ENCODE measurements at regions not wholly inside any gene's neighbourhood (a gene's known extent, or its start where the extent isn't known, plus 50 kb on each side); places are given as distances from the start of the nearest gene placed in this dataset.

- TF ChIP-seq POLR2A (IDR thresholded peaks at IDR 0.05; ENCODE audit: low read depth, low read length): no peak
- TF ChIP-seq POLR2AphosphoS5 (IDR thresholded peaks at IDR 0.05; ENCODE audit: low read depth, low read length): no peak
- no peak for TF ChIP-seq TAF1 (IDR thresholded peaks at IDR 0.05; ENCODE audit: low read depth, low read length)
- TF ChIP-seq PAX5 (IDR thresholded peaks at IDR 0.05; ENCODE audit: insufficient read depth, low read length, severe bottlenecking): no peak
- TF ChIP-seq POU2F2 (IDR thresholded peaks at IDR 0.05; ENCODE audit: low read depth, low read length): no peak
Measured at GRCh38 chr4:135735512-135735911, 1533.9 kb upstream of the PABPC4L start.
